Fibroblast of lung (primary cell): ENCODE measurements at regions not wholly inside any gene's neighbourhood (a gene's known extent, or its start where the extent isn't known, plus 50 kb on each side); places are given as distances from the start of the nearest gene placed in this dataset.

ENCODE experiments used
- CTCF ChIP-seq, 2 donors: IDR thresholded peaks in 1 of 2; conservative IDR thresholded peaks in 1 of 2; 1 replicate in 1 of 2; 2 replicates in 1 of 2; pipeline ENCODE4 v1.5.1; 2011 to 2012; ENCODE audit warnings: low read length in 2 of 2, control low read depth in 1 of 2, inconsistent platforms in 1 of 2, low read depth in 1 of 2, mild to moderate bottlenecking in 1 of 2
- EZH2 ChIP-seq: IDR thresholded peaks from 2 replicates; pipeline ENCODE4 v1.5.1; 2012; ENCODE audit warnings: low read length, control low read depth, mild to moderate bottlenecking; ENCODE audit errors: missing control alignments

- TF ChIP-seq CTCF (conservative IDR thresholded peaks at IDR 0.05 in 1 of 2, IDR thresholded peaks at IDR 0.05 in 1 of 2; ENCODE audit: low read depth in 1 of 2, low read length in 2 of 2): no peak
- no peak for TF ChIP-seq EZH2
Observed at GRCh38 chr2:221318376-221319130, 253.6 kb downstream of the EPHA4 start.
